Stomach (tissue), 4 donors: ENCODE measurements at regions not wholly inside any gene's neighbourhood (a gene's known extent, or its start where the extent isn't known, plus 50 kb on each side); places are given as distances from the start of the nearest gene placed in this dataset.

ENCODE experiments used
- CTCF ChIP-seq, 7 experiments: fragments of 450-650 bp in 4 of 7; fragments of 200-600 bp in 3 of 7; sonication (generic) in 3 of 7; IDR thresholded peaks; one replicate each; pipeline ENCODE4 v1.5.1; 2016 to 2019; ENCODE audit warnings: antibody characterized with exemption in 7 of 7, control low read depth in 2 of 7, mild to moderate bottlenecking in 1 of 7
- EP300 ChIP-seq: sonication (generic); formaldehyde crosslinking; IDR thresholded peaks from one replicate; pipeline ENCODE4 v1.6.1; 2017; ENCODE audit warnings: antibody characterized with exemption
- POLR2A ChIP-seq, 4 donors: fragments of 450-650 bp; IDR thresholded peaks; one replicate each; pipeline ENCODE4 v1.6.1; 2016; ENCODE audit warnings: antibody characterized with exemption in 4 of 4, control low read depth in 2 of 4, mild to moderate bottlenecking in 1 of 4, moderate library complexity in 1 of 4
- POLR2AphosphoS5 ChIP-seq, 3 donors: sonication (generic); formaldehyde crosslinking; IDR thresholded peaks; one replicate each; pipeline ENCODE4 v1.6.1; 2016; ENCODE audit warnings: antibody characterized with exemption in 3 of 3

GRCh38 chr10:9069136-9069535 lies 1014.6 kb downstream of the GATA3 start:
- TF ChIP-seq POLR2A (IDR thresholded peaks at IDR 0.05) (no peak), CTCF (IDR thresholded peaks at IDR 0.05) (no peak), EP300 (no peak), POLR2AphosphoS5 (IDR thresholded peaks at IDR 0.05) (no peak)
